ENCODE measurements at regions not wholly inside any gene's neighbourhood (a gene's known extent, or its start where the extent isn't known, plus 50 kb on each side); places are given as distances from the start of the nearest gene placed in this dataset.

- TF ChIP-seq CTCF (IDR thresholded peaks at IDR 0.05) = no peak
- no peak for TF ChIP-seq POLR2A (IDR thresholded peaks at IDR 0.05)
Measured at GRCh38 chr7:24034251-24034650, 249.7 kb upstream of the NPY start.
